Keratinocyte (primary cell): ENCODE measurements at regions not wholly inside any gene's neighbourhood (a gene's known extent, or its start where the extent isn't known, plus 50 kb on each side); places are given as distances from the start of the nearest gene placed in this dataset.

Source experiments
- DNase-seq: peaks from one replicate; pipeline ENCODE4 v3.0.0-alpha.2; 2011; ENCODE audit warnings: low read depth, missing footprints, low spot score
- FAIRE-seq: peaks from 2 replicates; lab custom pipeline; 2011; peaks lifted over from hg19 to GRCh38; lab: Jason Lieb, UNC
- H2AFZ ChIP-seq: 2 replicates; pipeline ENCODE4 v1.6.0; 2012; ENCODE audit warnings: low read length, control low read depth, inconsistent platforms; ENCODE audit not compliant: control insufficient read depth
- H3K27ac ChIP-seq: 2 replicates; pipeline ENCODE4 v1.5.1; 2011; ENCODE audit warnings: low read length; ENCODE audit not compliant: control insufficient read depth, insufficient read depth
- H3K27me3 ChIP-seq: 3 replicates; pipeline ENCODE4 v1.6.0; 2011; ENCODE audit warnings: low read length; ENCODE audit not compliant: control insufficient read depth, insufficient read depth; ENCODE audit errors: extremely low read depth
- H3K36me3 ChIP-seq, 2 experiments: 2 replicates in 1 of 2; 3 replicates in 1 of 2; pipeline ENCODE4 v1.5.1; 2011; ENCODE audit warnings: low read length in 2 of 2, mild to moderate bottlenecking in 1 of 2; ENCODE audit not compliant: control insufficient read depth in 2 of 2, insufficient read depth in 2 of 2; ENCODE audit errors: extremely low read depth in 1 of 2
- H3K4me1 ChIP-seq: 3 replicates; pipeline ENCODE4 v1.5.1; 2011; ENCODE audit warnings: low read length; ENCODE audit not compliant: control insufficient read depth, insufficient read depth; ENCODE audit errors: extremely low read depth
- H3K4me2 ChIP-seq: 3 replicates; pipeline ENCODE4 v1.6.0; 2011; ENCODE audit warnings: low read depth, low read length; ENCODE audit not compliant: control insufficient read depth, insufficient read depth; ENCODE audit errors: extremely low read depth
- H3K4me3 ChIP-seq, 3 experiments: fragments of 200-600 bp in 1 of 3; sonication (generic) in 1 of 3; 2 replicates in 2 of 3; 3 replicates in 1 of 3; pipeline ENCODE4 v1.5.1; 2011 to 2016; ENCODE audit warnings: low read length in 3 of 3, mild to moderate bottlenecking in 3 of 3, control low read depth in 2 of 3, inconsistent platforms in 1 of 3, low read depth in 1 of 3, mixed read lengths in 1 of 3, mixed run types in 1 of 3, moderate library complexity in 1 of 3; ENCODE audit not compliant: control insufficient read depth in 2 of 3, insufficient read depth in 2 of 3; ENCODE audit errors: extremely low read depth in 1 of 3
- H3K79me2 ChIP-seq: 2 replicates; pipeline ENCODE4 v1.6.0; 2012; ENCODE audit warnings: low read length; ENCODE audit not compliant: control insufficient read depth, insufficient read depth
- H3K9ac ChIP-seq: 3 replicates; pipeline ENCODE4 v1.6.0; 2011; ENCODE audit warnings: low read length; ENCODE audit not compliant: control insufficient read depth, insufficient read depth; ENCODE audit errors: extremely low read depth
- H3K9me1 ChIP-seq: 3 replicates; pipeline ENCODE4 v1.6.0; 2011; ENCODE audit warnings: low read length; ENCODE audit not compliant: control insufficient read depth, insufficient read depth; ENCODE audit errors: extremely low read depth
- H3K9me3 ChIP-seq: 2 replicates; pipeline ENCODE4 v1.5.1; 2012; ENCODE audit warnings: low read depth, low read length; ENCODE audit not compliant: control insufficient read depth
- H4K20me1 ChIP-seq: 3 replicates; pipeline ENCODE4 v1.6.0; 2011; ENCODE audit warnings: low read length; ENCODE audit not compliant: control insufficient read depth, insufficient read depth; ENCODE audit errors: extremely low read depth
- EZH2 ChIP-seq: IDR thresholded peaks from one replicate; pipeline ENCODE4 v1.6.1; 2012; ENCODE audit warnings: inconsistent platforms, mild to moderate bottlenecking, low read length, moderate library complexity
- dilution Hi-C: fragments of 300-500 bp; cut with MboI; formaldehyde crosslinking; loops from one replicate; pipeline ENCODE4 v1.7.0; 2020; ENCODE audit warnings: low sequenced_read_pairs; ENCODE audit not compliant: extremely low pct_ligation_motif_present
- TF ChIP-seq, protein P1 (sequence below), 3 experiments: IDR thresholded peaks in 1 of 3; conservative IDR thresholded peaks in 1 of 3; optimal IDR thresholded peaks in 1 of 3; 2 replicates in 2 of 3; 3 replicates in 1 of 3; pipeline versions ENCODE3 to v1.5.1; 2011; ENCODE audit warnings: low read length in 3 of 3, mild to moderate bottlenecking in 3 of 3, moderate library complexity in 2 of 3, control low read depth in 1 of 3, inconsistent platforms in 1 of 3; ENCODE audit not compliant: insufficient read depth in 2 of 3; ENCODE audit errors: extremely low read depth in 1 of 3

DNA sequence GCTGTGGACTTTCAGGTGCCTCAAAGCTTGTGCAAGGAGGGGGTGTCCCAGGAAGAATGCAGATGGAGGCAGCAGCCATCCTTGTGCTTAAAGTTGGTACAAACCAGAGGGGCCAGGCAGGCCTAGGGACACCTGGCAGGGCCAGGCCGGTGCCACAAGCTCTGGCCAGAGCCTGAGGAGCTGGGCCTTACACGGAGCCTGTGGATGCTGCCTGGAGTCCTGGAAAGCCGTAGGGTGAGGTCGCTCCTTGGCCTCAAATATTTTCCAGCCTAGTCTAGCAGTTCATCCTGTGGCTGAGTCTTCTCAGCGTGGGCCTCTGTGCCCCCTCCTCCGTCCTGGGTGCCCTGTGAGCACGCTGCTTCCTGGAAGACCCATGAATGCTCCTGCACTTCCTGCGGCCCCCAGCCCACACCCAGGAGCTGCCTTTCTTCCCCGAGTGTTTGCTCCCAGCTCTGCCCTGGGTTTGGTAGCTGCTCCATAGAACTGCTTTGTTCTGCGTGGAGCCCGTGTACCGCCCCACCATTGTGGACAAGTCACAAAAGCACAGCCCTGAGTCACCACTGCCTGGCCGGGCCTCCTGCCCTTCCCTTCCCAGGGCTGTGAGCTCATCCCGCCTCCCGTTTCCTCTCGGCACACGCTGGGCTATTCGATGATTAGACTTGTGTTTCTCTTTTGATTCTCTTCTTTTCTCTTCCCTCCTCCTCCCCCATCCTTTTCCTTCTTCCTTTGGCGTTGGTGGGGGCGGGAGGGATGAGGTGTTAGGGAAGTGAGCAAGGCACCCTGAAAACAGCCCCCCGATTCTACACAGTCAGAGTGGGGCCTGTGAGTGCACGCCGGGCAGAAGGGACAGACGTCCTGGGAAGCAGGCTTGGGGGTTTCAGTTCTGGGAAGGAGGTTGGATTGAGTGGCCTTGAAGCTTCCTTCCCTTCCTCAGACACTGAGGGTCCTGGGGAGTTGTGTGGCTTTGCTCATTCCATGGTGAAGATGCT lies 73.2 kb upstream of the SHH start:
- H3K79me2 ChIP-seq = no peaks in the 10 kb centered on the region
- peaks cover 6% of the 10 kb centered on the region for H3K9me3 ChIP-seq
- no peak overlapping the region for H3K4me3 ChIP-seq
- H3K27me3 ChIP-seq = no peaks in the 10 kb centered on the region
- no peak overlapping the region for H3K9ac ChIP-seq
- H4K20me1 ChIP-seq = no peaks in the 10 kb centered on the region
- no peaks in the 10 kb centered on the region for H3K36me3 ChIP-seq
- no peak for TF ChIP-seq EZH2
- TF ChIP-seq, protein P1, sequence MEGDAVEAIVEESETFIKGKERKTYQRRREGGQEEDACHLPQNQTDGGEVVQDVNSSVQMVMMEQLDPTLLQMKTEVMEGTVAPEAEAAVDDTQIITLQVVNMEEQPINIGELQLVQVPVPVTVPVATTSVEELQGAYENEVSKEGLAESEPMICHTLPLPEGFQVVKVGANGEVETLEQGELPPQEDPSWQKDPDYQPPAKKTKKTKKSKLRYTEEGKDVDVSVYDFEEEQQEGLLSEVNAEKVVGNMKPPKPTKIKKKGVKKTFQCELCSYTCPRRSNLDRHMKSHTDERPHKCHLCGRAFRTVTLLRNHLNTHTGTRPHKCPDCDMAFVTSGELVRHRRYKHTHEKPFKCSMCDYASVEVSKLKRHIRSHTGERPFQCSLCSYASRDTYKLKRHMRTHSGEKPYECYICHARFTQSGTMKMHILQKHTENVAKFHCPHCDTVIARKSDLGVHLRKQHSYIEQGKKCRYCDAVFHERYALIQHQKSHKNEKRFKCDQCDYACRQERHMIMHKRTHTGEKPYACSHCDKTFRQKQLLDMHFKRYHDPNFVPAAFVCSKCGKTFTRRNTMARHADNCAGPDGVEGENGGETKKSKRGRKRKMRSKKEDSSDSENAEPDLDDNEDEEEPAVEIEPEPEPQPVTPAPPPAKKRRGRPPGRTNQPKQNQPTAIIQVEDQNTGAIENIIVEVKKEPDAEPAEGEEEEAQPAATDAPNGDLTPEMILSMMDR (optimal IDR thresholded peaks at IDR 0.05 in 1 of 3, IDR thresholded peaks at IDR 0.05 in 1 of 3, conservative IDR thresholded peaks at IDR 0.05 in 1 of 3; ENCODE audit: extremely low read depth in 1 of 3, insufficient read depth in 2 of 3, low read length in 3 of 3) = no peak
- no peak for DNase-seq
- H3K9me1 ChIP-seq = no peaks in the 10 kb centered on the region
- no peak overlapping the region for H3K27ac ChIP-seq
- H3K4me2 ChIP-seq = no peak overlapping the region
- H2AFZ ChIP-seq = no peak overlapping the region
- FAIRE-seq = no peak
- no peaks in the 10 kb centered on the region for H3K4me1 ChIP-seq
- dilution Hi-C loops = no loop called here

DNA sequence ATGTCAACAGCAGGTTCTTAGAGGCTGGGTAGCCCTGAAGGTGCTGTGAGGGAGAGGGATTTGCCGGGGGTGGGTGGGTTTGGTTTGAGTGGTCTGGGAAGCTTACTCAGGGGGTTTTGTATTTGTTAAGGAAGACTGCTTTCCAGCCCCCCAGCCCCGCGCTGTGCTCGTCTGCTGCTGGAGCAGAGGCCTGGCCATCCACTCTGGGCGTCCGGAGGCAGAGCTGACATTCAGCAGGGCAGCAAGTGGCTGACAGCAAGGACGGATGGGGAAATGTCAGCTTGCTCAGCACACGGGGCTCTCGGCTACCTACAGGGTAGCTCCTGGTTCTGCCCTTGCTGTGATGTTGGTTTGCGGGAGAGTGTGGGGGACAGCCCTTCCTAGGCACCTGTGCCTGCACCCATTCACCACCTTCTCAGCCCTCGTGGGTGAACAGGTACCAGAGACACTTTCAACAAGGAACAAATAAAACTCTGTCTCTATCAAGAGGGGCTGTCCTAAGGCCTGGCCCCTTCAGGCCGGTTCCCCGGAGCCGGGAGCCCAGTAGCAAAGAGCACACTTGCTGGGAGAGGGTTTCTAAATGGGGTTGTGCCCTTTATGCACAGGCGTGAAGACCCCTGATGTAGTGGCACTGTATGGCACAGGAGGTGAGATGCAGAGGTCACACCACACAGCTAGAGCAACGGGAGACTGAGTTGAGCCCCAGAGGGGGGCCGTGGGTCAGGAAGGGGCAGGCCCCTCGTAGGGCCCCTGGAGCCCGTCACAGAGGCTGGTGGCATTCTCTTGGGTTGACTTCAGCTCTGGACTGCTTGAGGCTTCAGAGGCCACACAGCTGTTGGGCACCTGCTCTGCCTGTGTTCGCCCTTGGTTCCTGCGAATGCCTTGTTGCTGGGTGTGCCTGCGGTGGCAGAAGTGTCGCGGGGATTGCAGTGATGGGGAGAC lies 72.2 kb upstream of the SHH start:
- no peak for TF ChIP-seq EZH2
- TF ChIP-seq, protein P1 (optimal IDR thresholded peaks at IDR 0.05 in 1 of 3, IDR thresholded peaks at IDR 0.05 in 1 of 3, conservative IDR thresholded peaks at IDR 0.05 in 1 of 3; ENCODE audit: extremely low read depth in 1 of 3, insufficient read depth in 2 of 3, low read length in 3 of 3) = no peak
- DNase-seq (no peak), FAIRE-seq (no peak)
- no peak overlapping the region for H2AFZ ChIP-seq
- no peaks in the 10 kb centered on the region for H3K9me1 ChIP-seq
- no peak overlapping the region for H3K4me3 ChIP-seq
- H3K27ac ChIP-seq = no peak overlapping the region
- dilution Hi-C loops = no loop called here
- no peaks in the 10 kb centered on the region for H3K4me1 ChIP-seq
- no peak overlapping the region for H3K9ac ChIP-seq
- no peak overlapping the region for H3K4me2 ChIP-seq
- H3K36me3 ChIP-seq = no peaks in the 10 kb centered on the region
- no peaks in the 10 kb centered on the region for H3K27me3 ChIP-seq
- H4K20me1 ChIP-seq = no peaks in the 10 kb centered on the region
- no peaks in the 10 kb centered on the region for H3K79me2 ChIP-seq
- peaks cover 6% of the 10 kb centered on the region for H3K9me3 ChIP-seq
